Right kidney (tissue), 1 donor: ENCODE measurements at regions not wholly inside any gene's neighbourhood (a gene's known extent, or its start where the extent isn't known, plus 50 kb on each side); places are given as distances from the start of the nearest gene placed in this dataset.
"Not testable (repeated sequence)": the region's sequence is repeated elsewhere in the genome, so short reads cannot be mapped to it uniquely, and the experiment has no call there.

Source experiments
- DNase-seq: peaks from one replicate; pipeline ENCODE4 v3.0.0-alpha.2; 2016

DNA sequence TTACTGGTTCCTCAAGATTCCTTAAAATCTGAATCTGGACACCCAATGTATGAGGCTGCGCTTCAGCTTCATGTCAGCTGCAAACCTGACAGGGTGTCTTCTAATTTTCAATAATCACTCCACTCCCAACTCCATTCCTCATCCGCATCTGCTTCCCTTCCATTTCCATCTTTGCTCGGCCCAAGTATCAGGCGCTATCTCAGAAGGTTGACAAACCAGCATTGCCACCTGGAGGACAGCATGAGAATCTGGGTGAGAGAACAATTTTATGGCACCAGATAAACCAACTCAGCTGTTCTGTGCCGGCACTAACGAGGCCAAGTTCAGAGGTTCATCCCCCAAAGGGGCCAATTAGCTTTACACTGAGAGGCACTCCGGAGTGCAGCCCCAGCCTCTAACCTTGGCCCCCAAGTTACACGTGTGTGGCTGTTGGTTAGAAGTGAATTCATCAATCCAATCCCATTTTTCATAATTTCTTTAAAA is 79.1 kb upstream of the LMO2 start:
- DNase-seq, result peak; percentile 38

DNA sequence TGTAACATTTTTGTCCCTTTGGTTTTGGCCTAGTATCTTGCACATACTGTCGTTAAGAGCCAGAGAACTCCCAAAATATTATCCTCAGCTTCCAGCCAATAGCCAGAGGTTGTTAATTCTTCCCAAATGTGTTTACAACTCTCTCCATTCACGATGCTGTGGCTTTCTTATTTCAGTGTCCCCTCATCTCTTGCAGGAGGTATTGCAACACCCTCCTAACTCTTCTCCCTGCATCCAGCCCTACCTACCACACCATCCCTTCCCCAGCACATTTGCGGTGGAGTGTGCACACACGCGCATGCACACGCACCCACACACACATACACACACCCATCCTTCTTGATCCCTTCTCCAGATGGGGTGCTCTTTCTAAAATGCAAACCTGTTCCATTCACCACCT is 75.6 kb upstream of the LMO2 start:
- no peak for DNase-seq

- no peak for DNase-seq
These were observed 73.2 kb upstream of the LMO2 start for GRCh38 chr11:33965032-33965431.

- no peak for DNase-seq
These were observed 68.1 kb upstream of the LMO2 start for GRCh38 chr11:33959855-33960400.

DNA sequence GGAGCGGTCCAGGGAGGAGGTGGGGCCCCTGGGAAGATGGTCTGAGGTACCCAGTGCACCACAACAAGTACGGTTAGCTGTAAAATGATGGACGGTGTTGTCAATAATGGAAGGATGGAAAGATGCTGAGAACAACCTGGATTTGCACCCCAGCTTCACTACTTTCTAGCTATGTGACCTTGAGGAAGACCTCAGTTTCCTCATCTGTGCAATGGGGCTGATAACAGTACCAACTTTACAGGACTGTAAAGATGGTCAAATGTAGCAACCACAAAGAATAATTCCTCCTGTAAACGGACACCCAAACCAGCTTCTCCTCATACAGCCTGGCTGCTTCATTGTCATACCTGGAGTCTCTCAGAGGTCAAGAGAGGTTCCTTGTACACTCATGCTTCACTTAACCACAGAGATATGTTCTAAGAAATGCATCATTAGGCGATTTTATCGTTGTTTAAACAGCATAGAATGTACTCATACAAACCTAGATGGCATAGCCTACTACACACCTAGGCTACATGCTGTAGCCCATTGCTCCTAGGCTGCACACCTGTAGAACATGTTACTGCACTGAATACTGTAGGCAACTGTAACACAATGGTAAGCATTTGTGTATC is 65.5 kb upstream of the LMO2 start:
- no peak for DNase-seq

DNA sequence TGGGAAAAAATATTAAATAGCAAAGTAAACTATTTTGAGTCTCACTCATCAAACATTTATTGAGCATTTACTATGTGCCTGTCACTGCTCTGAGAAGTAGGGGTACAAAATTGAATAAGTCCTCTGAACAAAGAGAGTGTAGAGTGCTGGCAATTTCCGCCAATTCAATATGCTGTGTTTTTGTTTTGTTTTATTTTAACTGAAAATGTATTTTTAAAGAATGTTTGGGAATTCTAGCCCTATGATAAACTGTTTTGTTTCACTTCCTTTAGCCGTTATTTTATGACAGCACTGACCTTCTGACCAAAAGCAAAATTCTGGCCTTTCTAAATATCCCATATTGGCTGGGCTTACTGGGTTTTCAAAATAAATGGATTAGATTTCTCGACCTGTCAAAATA is 64.7 kb upstream of the LMO2 start:
- DNase-seq, result no peak

- DNase-seq, result no peak
These were observed 61.4 kb upstream of the LMO2 start for GRCh38 chr11:33953289-33953688.

GRCh38 chr11:33952805-33953204 is 60.9 kb upstream of the LMO2 start:
- DNase-seq, result no peak

GRCh38 chr11:33949252-33949913 is 57.5 kb upstream of the LMO2 start:
- no peak for DNase-seq

- DNase-seq, result no peak
These were observed 56.6 kb upstream of the LMO2 start for GRCh38 chr11:33948494-33948893.

- not testable (repeated sequence) for DNase-seq
These were observed 56.0 kb upstream of the LMO2 start for GRCh38 chr11:33947918-33948317.

DNA sequence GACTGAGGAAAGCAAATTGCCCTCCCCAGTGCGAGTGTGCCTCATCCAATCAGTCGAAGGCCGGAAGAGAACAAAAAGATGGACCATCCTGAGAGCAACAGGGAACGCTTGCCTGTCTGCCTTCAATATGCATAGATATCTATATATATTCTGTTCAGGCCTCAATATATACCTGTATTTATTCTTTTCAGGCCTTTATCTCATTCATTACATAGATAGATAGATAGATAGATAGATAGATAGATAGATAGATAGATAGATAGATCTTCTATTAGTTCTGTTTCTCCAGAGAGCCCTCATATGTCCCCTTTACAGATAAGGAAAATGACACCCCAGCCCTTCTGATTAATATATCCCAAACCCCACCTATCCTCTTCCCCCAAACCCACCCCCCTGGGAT is 55.1 kb upstream of the LMO2 start:
- DNase-seq, result no peak

- DNase-seq, result no peak
These were observed 53.8 kb upstream of the LMO2 start for GRCh38 chr11:33945481-33946268.

DNA sequence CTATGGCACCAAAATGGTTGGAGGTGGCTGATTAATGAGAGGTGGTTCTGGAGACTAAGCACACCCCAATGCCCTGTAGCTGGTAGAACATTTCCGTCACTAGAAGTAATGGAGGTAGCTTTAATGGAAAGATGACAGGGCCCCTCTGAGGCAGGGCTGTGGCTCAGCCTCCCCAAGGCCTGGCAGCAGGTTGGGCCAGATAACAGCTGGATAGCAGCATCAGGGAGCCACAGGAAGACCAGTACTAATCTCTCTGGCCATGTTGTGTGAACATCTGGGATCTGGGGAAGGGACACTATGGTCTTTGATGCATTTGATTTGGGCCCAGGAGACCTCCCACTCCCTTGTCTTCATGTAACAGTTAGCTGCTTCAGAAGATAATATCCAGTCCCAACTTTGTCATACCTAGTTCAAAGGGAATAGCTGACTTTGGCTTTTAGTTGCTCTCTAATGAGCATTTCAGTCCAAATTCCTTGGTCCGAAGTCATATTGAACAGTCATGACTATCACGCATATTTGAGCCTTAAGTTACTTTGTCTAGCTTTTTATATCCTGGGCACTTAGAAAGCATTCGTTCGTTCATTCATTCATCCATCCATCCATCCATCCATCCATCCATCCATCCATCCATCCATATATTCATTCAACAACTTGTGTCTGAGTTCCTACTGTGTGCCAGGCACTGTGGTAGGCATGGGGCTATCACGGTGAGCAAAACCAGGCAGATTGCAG is 53.0 kb upstream of the LMO2 start:
- no peak for DNase-seq

GRCh38 chr11:33944345-33944692 is 52.4 kb upstream of the LMO2 start:
- DNase-seq, result no peak

DNA sequence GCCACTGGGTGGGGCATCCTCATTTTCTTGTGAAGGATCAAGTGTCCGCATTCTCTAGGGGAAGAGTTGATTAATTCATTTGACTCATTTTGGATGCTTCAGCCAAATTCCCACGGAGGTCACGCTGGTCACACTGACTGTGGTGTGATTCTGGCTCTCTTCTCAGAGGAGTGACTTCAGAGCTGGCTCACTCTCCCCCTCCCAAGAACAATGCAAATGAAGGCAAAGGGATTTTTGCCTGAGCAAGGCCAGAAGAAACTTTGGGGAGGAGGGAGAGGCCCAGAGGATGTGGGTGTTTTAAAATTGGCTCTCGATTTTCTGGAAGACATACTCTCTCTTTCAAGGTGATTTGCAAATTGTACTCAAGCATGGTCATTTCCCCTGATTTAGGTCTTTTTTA is 51.1 kb upstream of the LMO2 start:
- DNase-seq, result no peak

- DNase-seq, result no peak
These were observed 49.8 kb upstream of the LMO2 start for GRCh38 chr11:33941637-33942160.
